Neutrophil (primary cell): ENCODE measurements at regions not wholly inside any gene's neighbourhood (a gene's known extent, or its start where the extent isn't known, plus 50 kb on each side); places are given as distances from the start of the nearest gene placed in this dataset.

Experiments
- H3K27ac ChIP-seq: fragments of 200-600 bp; sonication (generic); 2 replicates; pipeline ENCODE4 v1.5.1; 2016; ENCODE audit warnings: mild to moderate bottlenecking, moderate library complexity
- H3K27me3 ChIP-seq: fragments of 200-600 bp; sonication (generic); 2 replicates; pipeline ENCODE4 v1.6.0; 2016; ENCODE audit warnings: mild to moderate bottlenecking
- H3K36me3 ChIP-seq: fragments of 200-600 bp; sonication (generic); 2 replicates; pipeline ENCODE4 v1.5.1; 2017
- H3K4me1 ChIP-seq, 2 experiments: fragments of 200-600 bp in 1 of 2; sonication (generic) in 1 of 2; 1 replicate in 1 of 2; 2 replicates in 1 of 2; pipeline versions ENCODE4 v1.5.1 to v1.6.1; 2013 to 2016; ENCODE audit warnings: low read depth in 1 of 2, low read length in 1 of 2, mild to moderate bottlenecking in 1 of 2, moderate library complexity in 1 of 2; ENCODE audit not compliant: control insufficient read depth in 1 of 2, insufficient read depth in 1 of 2
- H3K4me3 ChIP-seq, 2 experiments: fragments of 200-600 bp in 1 of 2; sonication (generic) in 1 of 2; 1 replicate in 1 of 2; 2 replicates in 1 of 2; pipeline ENCODE4 v1.5.1; 2013 to 2016; ENCODE audit warnings: low read depth in 1 of 2, low read length in 1 of 2, mild to moderate bottlenecking in 1 of 2, moderate library complexity in 1 of 2
- H3K9me3 ChIP-seq: fragments of 200-600 bp; sonication (generic); 2 replicates; pipeline ENCODE4 v1.5.1; 2016
- TF ChIP-seq, protein P1 (sequence below): fragments of 200-600 bp; sonication (generic); IDR thresholded peaks from 2 replicates; pipeline ENCODE4 v1.5.1; 2016; ENCODE audit warnings: antibody characterized with exemption

DNA sequence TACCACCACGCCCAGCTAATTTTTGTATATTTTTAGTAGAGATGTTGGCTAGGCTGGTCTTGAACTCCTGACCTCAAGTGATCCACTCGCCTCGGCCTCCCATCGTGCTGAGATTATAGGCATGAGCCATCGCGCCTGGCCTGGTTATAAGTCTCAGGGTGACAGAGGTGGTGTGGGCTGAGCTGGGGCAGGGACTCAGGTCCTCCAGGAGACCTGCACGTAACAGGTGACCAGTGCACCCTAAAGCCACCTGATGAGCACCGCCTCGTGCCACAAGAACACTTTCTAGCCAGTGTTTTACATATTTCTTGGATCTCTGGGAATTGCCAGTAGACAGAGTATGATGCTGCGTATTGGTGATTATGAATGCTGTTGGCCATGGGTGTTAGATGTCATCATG lies 136.5 kb upstream of the CPM start:
- Histone ChIP-seq H3K4me1 (no peaks in the 10 kb centered on the region), H3K27ac (no peak overlapping the region), H3K4me3 (no peak overlapping the region), H3K27me3 (no peaks in the 10 kb centered on the region), H3K36me3 (no peaks in the 10 kb centered on the region), H3K9me3 (no peaks in the 10 kb centered on the region)
- TF ChIP-seq, protein P1, sequence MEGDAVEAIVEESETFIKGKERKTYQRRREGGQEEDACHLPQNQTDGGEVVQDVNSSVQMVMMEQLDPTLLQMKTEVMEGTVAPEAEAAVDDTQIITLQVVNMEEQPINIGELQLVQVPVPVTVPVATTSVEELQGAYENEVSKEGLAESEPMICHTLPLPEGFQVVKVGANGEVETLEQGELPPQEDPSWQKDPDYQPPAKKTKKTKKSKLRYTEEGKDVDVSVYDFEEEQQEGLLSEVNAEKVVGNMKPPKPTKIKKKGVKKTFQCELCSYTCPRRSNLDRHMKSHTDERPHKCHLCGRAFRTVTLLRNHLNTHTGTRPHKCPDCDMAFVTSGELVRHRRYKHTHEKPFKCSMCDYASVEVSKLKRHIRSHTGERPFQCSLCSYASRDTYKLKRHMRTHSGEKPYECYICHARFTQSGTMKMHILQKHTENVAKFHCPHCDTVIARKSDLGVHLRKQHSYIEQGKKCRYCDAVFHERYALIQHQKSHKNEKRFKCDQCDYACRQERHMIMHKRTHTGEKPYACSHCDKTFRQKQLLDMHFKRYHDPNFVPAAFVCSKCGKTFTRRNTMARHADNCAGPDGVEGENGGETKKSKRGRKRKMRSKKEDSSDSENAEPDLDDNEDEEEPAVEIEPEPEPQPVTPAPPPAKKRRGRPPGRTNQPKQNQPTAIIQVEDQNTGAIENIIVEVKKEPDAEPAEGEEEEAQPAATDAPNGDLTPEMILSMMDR, result no peak

DNA sequence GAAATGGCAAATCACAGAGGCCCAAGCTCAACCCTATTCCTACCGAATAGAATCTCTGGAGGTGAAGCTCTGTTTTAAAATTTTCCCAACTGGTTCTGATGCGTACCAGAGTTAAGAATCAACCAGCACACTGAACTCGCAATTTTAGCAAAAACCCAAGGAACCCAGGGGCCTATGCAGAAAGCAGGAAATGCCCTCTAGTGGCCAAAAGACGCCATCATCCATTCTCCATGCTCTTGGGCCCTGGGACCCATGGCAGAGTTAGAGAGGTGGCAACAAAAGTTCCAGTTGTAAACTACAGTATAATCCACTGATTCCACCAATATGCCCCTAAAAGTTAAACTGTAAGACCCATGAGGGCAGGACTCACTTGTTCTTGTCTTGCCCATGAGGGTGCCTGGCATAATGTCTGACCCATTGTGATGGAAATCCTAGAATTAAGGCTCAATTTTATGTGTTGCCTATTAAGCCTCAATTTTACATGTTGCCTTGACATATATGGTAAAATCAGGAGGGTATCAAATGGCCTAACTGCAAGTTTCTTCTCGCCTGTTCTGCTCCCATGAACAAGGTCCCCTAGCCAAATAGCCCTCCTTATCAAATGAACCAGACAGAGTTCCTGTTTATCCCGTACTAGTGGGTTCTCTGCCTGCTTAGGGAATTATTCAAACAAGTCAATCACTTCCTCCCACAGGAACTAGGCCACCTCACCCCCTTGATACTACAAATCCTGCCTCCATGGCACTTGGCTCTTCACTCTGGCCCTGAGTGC lies 137.5 kb upstream of the CPM start:
- Histone ChIP-seq H3K4me1 (no peaks in the 10 kb centered on the region), H3K4me3 (no peak overlapping the region), H3K27me3 (no peaks in the 10 kb centered on the region), H3K36me3 (no peaks in the 10 kb centered on the region), H3K9me3 (no peaks in the 10 kb centered on the region), H3K27ac (no peak overlapping the region)
- TF ChIP-seq, protein P1, result peak; percentile 51

DNA sequence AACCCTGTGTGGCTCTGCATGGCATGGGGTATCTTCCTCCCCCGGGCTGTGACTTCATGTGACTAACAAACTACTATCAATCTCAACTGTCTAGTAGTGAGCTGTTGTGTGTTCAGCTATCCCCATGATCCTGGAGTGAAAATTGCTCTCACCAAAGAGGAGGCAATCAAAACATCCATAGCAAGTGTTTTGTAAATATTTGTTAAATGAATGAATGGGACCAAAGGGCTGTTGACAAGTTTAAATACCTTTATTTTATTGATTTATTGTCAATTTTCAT lies 138.1 kb upstream of the CPM start:
- TF ChIP-seq, protein P1, result no peak
- no peak overlapping the region for H3K27ac ChIP-seq
- no peaks in the 10 kb centered on the region for H3K9me3 ChIP-seq

DNA sequence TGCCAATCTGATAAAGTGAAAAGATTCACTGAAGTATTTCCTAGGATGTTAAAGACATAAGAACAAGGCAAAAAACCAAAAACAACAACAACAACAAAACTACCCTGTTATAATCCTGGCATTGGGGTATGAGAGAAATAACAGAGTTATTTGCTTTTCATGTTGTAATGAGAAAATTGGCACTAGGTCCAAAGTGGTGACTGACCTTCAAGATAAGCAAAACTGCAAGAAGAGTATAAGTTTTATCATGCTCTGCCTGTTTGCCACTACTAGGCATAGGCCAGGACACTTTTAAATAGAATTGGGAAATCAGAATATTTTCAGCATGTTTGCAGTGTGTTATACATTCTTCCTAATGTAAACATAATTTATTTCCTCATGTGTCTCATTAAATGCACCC lies 140.1 kb upstream of the CPM start:
- Histone ChIP-seq H3K9me3 (no peaks in the 10 kb centered on the region), H3K4me1 (no peaks in the 10 kb centered on the region), H3K27me3 (no peaks in the 10 kb centered on the region), H3K27ac (no peak overlapping the region), H3K4me3 (no peak overlapping the region), H3K36me3 (no peaks in the 10 kb centered on the region)
- TF ChIP-seq, protein P1, result no peak

More for the DNA sequence above, 138.1 kb upstream of the CPM start:
- Histone ChIP-seq H3K4me3 (no peak overlapping the region), H3K36me3 (no peaks in the 10 kb centered on the region), H3K27me3 (no peaks in the 10 kb centered on the region), H3K4me1 (no peaks in the 10 kb centered on the region)

DNA sequence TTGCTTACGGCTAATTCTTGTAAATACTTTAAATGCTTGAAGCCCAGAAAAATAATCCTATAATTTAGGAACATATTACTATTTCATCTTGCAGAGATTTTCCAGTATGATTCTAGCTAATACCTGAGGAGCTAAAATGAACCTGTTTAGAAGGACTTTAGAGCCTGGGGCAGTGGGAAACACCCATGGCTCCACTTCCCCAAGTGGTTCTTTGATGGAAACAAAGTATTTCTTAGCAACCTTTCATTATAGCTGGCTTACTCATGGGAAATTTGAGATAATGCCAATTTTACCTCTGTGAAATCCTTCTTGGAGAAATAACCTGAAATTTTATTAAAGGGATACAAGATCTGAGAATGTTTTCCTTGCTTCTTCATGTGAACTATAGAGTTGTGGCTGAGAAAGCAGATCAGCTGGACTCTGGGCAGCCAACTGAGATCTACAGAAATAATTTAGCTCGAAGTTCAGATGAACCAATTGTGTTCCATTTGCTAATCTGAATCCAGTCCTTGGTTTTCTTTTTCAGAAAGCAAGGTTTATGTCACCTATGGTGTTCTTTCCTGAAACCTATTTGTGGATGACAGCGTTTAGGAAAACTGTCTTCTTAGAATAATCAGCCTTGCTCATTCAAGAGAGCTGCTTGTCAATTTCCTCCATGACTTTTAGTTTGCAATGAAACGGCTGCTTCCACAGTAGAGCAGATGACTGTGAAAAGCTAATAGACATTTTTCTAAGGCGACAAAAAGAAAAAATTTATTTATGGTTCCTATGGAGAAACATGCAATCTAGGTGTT lies 141.8 kb upstream of the CPM start:
- H3K4me1 ChIP-seq, result no peaks in the 10 kb centered on the region
- H3K27ac ChIP-seq, result no peak overlapping the region
- H3K27me3 ChIP-seq, result no peaks in the 10 kb centered on the region
- H3K9me3 ChIP-seq, result no peaks in the 10 kb centered on the region
- no peak overlapping the region for H3K4me3 ChIP-seq
- H3K36me3 ChIP-seq, result no peaks in the 10 kb centered on the region
- TF ChIP-seq, protein P1, result no peak
